Fibroblast of villous mesenchyme (primary cell): ENCODE measurements at regions not wholly inside any gene's neighbourhood (a gene's known extent, or its start where the extent isn't known, plus 50 kb on each side); places are given as distances from the start of the nearest gene placed in this dataset.
A peak's percentile ranks its signal among the peaks of the same experiment; 100 is the strongest.

Experiments
- DNase-seq: peaks from one replicate; pipeline ENCODE4 v3.0.0-alpha.2; 2010; ENCODE audit warnings: low read depth
- H3K4me3 ChIP-seq: 2 replicates; pipeline ENCODE4 v1.5.1; 2011; ENCODE audit warnings: low read depth, mild to moderate bottlenecking, low read length
- TF ChIP-seq, protein P1 (sequence below): IDR thresholded peaks from 2 replicates; pipeline ENCODE4 v1.5.1; 2012; ENCODE audit warnings: low read depth, mild to moderate bottlenecking, low read length; ENCODE audit not compliant: insufficient read depth

DNA sequence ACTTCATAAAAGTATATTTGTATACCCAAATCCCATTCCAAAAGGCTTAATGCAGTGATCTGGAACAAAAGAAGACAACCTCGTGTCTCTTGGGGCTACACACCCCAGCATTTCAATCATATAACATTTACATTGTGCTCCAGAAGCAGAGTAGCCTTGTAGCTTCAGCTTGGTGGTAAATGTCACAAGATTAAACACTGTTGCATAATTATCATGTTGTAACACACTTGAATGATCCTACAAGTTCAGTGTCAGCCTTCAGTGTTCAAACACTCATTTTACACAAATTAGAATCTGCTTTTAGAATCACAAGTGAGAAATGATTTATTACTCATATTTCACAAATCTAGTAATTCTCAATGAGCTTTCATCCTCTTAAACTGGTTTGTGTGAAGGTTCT, 122.6 kb downstream of the CNTN3 start:
- DNase-seq, result peak; percentile 8
- H3K4me3 ChIP-seq, result no peak overlapping the region
- TF ChIP-seq, protein P1, sequence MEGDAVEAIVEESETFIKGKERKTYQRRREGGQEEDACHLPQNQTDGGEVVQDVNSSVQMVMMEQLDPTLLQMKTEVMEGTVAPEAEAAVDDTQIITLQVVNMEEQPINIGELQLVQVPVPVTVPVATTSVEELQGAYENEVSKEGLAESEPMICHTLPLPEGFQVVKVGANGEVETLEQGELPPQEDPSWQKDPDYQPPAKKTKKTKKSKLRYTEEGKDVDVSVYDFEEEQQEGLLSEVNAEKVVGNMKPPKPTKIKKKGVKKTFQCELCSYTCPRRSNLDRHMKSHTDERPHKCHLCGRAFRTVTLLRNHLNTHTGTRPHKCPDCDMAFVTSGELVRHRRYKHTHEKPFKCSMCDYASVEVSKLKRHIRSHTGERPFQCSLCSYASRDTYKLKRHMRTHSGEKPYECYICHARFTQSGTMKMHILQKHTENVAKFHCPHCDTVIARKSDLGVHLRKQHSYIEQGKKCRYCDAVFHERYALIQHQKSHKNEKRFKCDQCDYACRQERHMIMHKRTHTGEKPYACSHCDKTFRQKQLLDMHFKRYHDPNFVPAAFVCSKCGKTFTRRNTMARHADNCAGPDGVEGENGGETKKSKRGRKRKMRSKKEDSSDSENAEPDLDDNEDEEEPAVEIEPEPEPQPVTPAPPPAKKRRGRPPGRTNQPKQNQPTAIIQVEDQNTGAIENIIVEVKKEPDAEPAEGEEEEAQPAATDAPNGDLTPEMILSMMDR, result no peak

DNA sequence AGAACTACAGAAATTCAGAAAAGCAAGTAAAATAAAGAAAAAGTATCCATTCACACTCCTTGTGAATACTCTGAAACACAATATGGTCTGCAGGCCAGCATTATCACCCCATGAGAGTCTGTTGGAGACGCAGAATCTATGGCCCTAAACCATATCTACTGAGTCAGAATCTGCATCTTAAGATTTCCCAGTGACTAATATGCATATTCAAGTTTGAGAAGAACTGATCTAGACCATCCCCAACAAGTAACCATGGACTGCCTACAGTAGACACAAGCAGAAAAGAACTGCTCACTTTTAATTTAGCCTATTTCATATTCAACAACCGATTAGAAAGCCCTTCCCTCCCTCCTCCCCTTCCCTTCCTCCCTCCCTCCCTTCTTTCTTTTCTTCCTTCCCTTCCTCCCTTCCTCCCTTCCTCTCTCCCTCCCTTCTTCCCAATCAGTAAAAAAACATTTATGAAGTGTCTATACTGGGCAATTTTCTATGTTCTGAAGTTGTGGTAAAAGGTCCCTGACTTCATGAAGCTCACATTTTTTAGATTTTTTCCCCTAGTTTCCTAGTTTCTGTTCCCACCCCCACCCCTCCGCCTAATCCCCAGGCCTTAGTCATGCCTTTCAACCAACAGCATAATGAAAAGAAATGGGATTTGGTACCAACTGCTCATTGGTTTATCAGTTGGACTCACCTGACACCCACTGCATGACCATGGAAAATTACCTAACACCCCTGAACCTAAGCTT, 125.2 kb downstream of the CNTN3 start:
- H3K4me3 ChIP-seq, result no peak overlapping the region
- DNase-seq, result no peak
- TF ChIP-seq, protein P1, result no peak

DNA sequence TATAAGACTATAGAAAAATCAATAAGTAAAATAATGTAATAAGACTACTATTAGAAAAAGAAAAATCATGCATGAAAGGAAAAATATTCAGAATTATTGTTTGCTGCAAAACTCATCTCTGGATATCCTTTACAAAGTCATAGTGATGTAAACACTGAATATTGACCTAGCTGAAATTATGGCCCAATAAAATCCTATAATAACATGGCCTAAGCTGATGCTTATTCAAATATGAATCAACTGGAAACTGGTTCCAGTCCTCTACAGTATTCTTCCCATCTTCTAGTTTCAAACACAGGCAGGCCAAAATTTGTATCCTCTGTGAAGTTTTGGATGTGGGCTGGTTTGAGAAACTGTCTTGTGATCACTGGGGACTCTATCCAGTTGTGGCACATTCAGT, 134.5 kb downstream of the CNTN3 start:
- TF ChIP-seq, protein P1, result no peak
- no peak overlapping the region for H3K4me3 ChIP-seq
- DNase-seq, result no peak

DNA sequence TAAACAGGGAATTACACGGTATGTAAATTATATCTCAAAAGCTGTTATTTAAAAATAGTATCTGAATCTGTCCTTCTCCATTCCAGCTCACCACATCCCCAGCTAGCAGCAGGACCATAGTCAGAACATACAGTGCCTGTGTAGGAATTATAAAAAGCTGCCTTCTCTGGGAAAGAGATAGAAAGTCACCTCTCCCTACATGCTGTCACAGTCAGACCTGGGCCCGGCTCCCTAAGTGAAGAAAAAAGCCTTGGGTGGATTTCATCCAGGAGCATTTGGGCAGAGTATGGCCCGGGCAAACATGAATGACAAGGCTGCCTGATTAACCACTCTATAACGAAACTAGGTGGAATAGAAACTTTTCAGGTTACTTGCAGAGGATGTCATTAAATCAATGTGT, 144.1 kb downstream of the CNTN3 start:
- TF ChIP-seq, protein P1, result no peak
- no peak for DNase-seq
- H3K4me3 ChIP-seq, result no peak overlapping the region

DNA sequence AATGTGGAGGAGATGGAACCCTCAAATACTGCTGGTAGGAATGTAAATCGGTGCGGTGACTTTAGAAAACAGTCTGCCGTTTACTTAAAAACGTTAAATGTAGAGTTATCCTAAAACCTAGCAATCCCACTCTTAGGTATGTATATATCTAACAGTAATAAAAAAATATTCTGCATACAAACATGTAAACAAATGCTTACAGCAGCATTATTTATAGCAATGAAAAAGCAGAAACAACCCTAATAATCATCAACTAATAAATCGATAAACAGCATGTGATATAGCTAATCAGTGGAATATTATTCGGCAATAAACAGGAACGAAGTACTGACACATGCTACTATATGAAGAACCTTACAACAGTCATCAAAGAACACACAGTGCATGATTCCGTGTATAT, 144.7 kb downstream of the CNTN3 start:
- no peak for DNase-seq
- TF ChIP-seq, protein P1, result no peak
- H3K4me3 ChIP-seq, result no peak overlapping the region

DNA sequence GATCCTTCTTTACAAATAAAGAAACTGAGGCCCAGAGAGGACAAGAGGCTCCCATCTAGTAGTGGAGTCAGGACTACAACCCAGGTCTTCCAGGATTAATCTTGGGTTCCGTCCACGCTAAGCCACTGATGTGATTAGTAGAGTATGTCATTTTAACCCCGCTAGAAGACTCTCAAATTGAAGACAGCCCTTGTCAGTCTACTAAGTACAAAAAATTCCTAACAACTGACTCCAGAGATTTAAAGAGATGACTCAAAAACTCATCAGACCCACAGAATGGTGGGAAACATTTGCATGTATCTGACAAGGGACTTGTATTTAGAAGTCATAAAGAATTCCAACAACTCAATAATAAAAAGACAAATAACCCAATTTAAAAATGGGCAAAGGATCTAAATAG, 145.3 kb downstream of the CNTN3 start:
- DNase-seq, result no peak
- H3K4me3 ChIP-seq, result no peak overlapping the region
- TF ChIP-seq, protein P1, result no peak

DNA sequence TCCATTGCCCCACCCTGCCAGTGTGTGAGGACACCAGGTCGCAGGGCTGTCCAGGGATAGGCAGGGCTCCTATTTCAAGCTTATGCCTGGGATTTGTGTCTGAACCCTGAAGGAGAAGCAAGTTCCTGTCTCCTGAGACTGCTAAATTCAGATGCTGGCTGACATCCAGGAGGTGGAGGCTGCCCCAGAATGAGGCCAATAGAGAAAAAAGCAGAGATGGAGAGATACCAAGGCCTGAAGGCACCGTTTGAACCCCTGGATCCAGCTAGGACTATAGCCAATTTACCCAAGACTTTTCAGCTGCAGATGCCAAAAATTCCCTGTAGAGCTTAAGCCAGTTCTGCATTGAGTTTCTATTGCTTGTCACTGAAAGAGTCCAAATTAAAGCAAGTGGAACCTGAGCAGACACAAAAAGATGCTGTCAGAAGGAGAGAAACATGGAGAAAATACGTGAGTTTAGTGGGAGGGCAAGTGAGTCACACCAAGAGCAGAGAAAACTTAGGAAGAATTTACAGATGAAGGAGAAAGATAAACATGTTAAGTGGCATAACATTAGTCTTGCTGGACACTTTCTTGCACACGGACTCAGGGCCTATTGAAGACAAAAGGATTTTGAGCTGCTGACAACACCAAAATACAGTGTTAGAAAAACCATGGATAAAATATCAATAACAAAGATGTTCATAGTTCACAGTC, 148.6 kb downstream of the CNTN3 start:
- H3K4me3 ChIP-seq, result no peak overlapping the region

More for the DNA sequence above, 148.6 kb downstream of the CNTN3 start:
- TF ChIP-seq, protein P1, result no peak
- DNase-seq, result peak; percentile 32
